ENCODE measurements at regions not wholly inside any gene's neighbourhood (a gene's known extent, or its start where the extent isn't known, plus 50 kb on each side); places are given as distances from the start of the nearest gene placed in this dataset.

DNA sequence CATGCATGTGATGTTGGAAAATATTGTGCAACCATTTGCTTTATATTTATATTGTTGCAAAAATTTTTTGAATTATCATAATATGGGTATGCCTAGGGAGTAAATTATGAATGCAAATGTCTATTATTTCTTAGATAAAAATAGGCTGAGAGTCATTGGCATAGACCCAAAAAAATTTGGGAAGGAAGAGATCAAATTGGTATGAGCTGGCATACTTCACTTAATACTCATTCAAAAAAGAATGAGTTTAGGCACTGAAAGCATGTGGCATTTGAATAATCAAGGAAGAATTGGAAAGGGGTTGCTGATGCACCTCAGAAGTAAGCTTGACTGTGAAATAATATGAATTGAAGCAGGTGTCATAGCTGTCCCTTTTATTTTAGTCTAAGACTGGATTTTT, 764.0 kb upstream of the DPPA4 start:
- TF ChIP-seq, protein P1, sequence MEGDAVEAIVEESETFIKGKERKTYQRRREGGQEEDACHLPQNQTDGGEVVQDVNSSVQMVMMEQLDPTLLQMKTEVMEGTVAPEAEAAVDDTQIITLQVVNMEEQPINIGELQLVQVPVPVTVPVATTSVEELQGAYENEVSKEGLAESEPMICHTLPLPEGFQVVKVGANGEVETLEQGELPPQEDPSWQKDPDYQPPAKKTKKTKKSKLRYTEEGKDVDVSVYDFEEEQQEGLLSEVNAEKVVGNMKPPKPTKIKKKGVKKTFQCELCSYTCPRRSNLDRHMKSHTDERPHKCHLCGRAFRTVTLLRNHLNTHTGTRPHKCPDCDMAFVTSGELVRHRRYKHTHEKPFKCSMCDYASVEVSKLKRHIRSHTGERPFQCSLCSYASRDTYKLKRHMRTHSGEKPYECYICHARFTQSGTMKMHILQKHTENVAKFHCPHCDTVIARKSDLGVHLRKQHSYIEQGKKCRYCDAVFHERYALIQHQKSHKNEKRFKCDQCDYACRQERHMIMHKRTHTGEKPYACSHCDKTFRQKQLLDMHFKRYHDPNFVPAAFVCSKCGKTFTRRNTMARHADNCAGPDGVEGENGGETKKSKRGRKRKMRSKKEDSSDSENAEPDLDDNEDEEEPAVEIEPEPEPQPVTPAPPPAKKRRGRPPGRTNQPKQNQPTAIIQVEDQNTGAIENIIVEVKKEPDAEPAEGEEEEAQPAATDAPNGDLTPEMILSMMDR (IDR thresholded peaks at IDR 0.05) = no peak
- no peak for TF ChIP-seq POLR2A (IDR thresholded peaks at IDR 0.05)

Measured in Peyer's patch (tissue), 4 donors.